Esophagus squamous epithelium (tissue), 4 donors: ENCODE measurements at regions not wholly inside any gene's neighbourhood (a gene's known extent, or its start where the extent isn't known, plus 50 kb on each side); places are given as distances from the start of the nearest gene placed in this dataset.

Experiments used
- POLR2A ChIP-seq, 4 donors: fragments of 450-650 bp; IDR thresholded peaks; one replicate each; pipeline ENCODE4 v1.6.1; 2017; ENCODE audit warnings: antibody characterized with exemption in 4 of 4, mild to moderate bottlenecking in 4 of 4, moderate library complexity in 3 of 4
- TF ChIP-seq, protein P1 (sequence below), 6 experiments: fragments of 450-650 bp in 4 of 6; fragments of 200-600 bp in 2 of 6; sonication (generic) in 2 of 6; IDR thresholded peaks; one replicate each; pipeline ENCODE4 v1.5.1; 2016 to 2019; ENCODE audit warnings: antibody characterized with exemption in 6 of 6, mild to moderate bottlenecking in 4 of 6, moderate library complexity in 4 of 6

GRCh38 chr7:7099584-7100014 lies 82.7 kb upstream of the C1GALT1 start:
- TF ChIP-seq, protein P1, sequence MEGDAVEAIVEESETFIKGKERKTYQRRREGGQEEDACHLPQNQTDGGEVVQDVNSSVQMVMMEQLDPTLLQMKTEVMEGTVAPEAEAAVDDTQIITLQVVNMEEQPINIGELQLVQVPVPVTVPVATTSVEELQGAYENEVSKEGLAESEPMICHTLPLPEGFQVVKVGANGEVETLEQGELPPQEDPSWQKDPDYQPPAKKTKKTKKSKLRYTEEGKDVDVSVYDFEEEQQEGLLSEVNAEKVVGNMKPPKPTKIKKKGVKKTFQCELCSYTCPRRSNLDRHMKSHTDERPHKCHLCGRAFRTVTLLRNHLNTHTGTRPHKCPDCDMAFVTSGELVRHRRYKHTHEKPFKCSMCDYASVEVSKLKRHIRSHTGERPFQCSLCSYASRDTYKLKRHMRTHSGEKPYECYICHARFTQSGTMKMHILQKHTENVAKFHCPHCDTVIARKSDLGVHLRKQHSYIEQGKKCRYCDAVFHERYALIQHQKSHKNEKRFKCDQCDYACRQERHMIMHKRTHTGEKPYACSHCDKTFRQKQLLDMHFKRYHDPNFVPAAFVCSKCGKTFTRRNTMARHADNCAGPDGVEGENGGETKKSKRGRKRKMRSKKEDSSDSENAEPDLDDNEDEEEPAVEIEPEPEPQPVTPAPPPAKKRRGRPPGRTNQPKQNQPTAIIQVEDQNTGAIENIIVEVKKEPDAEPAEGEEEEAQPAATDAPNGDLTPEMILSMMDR (IDR thresholded peaks at IDR 0.05) = no peak
- no peak for TF ChIP-seq POLR2A (IDR thresholded peaks at IDR 0.05)
